Mammary epithelial cell (primary cell): ENCODE measurements at regions not wholly inside any gene's neighbourhood (a gene's known extent, or its start where the extent isn't known, plus 50 kb on each side); places are given as distances from the start of the nearest gene placed in this dataset.

Source experiments
- CTCF ChIP-seq, 2 donors: IDR thresholded peaks in 1 of 2; conservative IDR thresholded peaks in 1 of 2; 2 replicates each; pipeline ENCODE4 v1.5.1; 2011 to 2012; ENCODE audit warnings: inconsistent platforms in 2 of 2, low read length in 2 of 2, mild to moderate bottlenecking in 2 of 2, control low read depth in 1 of 2, low read depth in 1 of 2; ENCODE audit not compliant: insufficient read depth in 1 of 2; ENCODE audit errors: extremely low read depth in 1 of 2
- EZH2 ChIP-seq: IDR thresholded peaks from 2 replicates; pipeline ENCODE4 v1.6.1; 2012; ENCODE audit warnings: low read length, inconsistent platforms, borderline replicate concordance

- TF ChIP-seq CTCF (conservative IDR thresholded peaks at IDR 0.05 in 1 of 2, IDR thresholded peaks at IDR 0.05 in 1 of 2; ENCODE audit: extremely low read depth in 1 of 2, insufficient read depth in 1 of 2, low read depth in 1 of 2, low read length in 2 of 2) (no peak), EZH2 (no peak)
Observed at GRCh38 chr12:132379576-132379975, 50.2 kb upstream of the GALNT9 start.
